IMR-90 (cell line): ENCODE measurements at regions not wholly inside any gene's neighbourhood (a gene's known extent, or its start where the extent isn't known, plus 50 kb on each side); places are given as distances from the start of the nearest gene placed in this dataset.

ENCODE experiments used
- ATAC-seq: fragments of 200-7000 bp; cut with Tn5 transposase; 2 replicates; pipeline ENCODE4 v1.9.1; 2020; ENCODE audit warnings: low read depth, mild to moderate bottlenecking, moderate library complexity
- BruUV-seq: library from RNA; stranded (reverse); fragments of 400-500 nt; replicated peaks from 2 replicates; lab custom pipeline; 2021; lab: Mats Ljungman, UMichigan
- CTCF ChIA-PET: fragments of 300-600 bp; formaldehyde crosslinking; extraction: SDS; loops from one replicate; lab custom pipeline; 2021; ENCODE audit warnings: antibody characterized with exemption; lab: Yijun Ruan, JAX
- POLR2A ChIA-PET: fragments of 300-600 bp; sonication (Branson Sonifier 250); formaldehyde crosslinking; loops from one replicate; lab custom pipeline; 2022; ENCODE audit warnings: antibody characterized with exemption; ENCODE audit not compliant: unreplicated experiment; lab: Charles Lee
- DNase-seq: peaks from one replicate; pipeline ENCODE4 v3.0.0; 2013
- H2AFZ ChIP-seq: replicated peaks from 2 replicates; pipeline ENCODE3; 2013; ENCODE audit warnings: low read length, mild to moderate bottlenecking; ENCODE audit not compliant: poor library complexity
- H2AK5ac ChIP-seq: 2 replicates; pipeline ENCODE4 v1.6.1; 2013; ENCODE audit warnings: low read depth, low read length, inconsistent platforms
- H2AK9ac ChIP-seq: replicated peaks from 2 replicates; pipeline ENCODE3; 2013; ENCODE audit warnings: mild to moderate bottlenecking, low read depth, low read length, moderate library complexity; ENCODE audit not compliant: poor library complexity
- H2BK120ac ChIP-seq: 2 replicates; pipeline ENCODE4 v1.6.1; 2013; ENCODE audit warnings: low read depth, low read length, inconsistent platforms
- H2BK15ac ChIP-seq: 3 replicates; pipeline ENCODE4 v1.6.1; 2013; ENCODE audit warnings: low read depth, low read length, inconsistent platforms
- H2BK20ac ChIP-seq: 2 replicates; pipeline ENCODE4 v1.6.1; 2013; ENCODE audit warnings: low read depth, mild to moderate bottlenecking, inconsistent platforms, low read length, moderate library complexity
- H2BK5ac ChIP-seq: 2 replicates; pipeline ENCODE4 v1.6.1; 2013; ENCODE audit warnings: mild to moderate bottlenecking, low read depth, low read length, inconsistent platforms; ENCODE audit not compliant: poor library complexity, severe bottlenecking
- H3K14ac ChIP-seq: replicated peaks from 2 replicates; pipeline ENCODE4 v1.6.1; 2013; ENCODE audit warnings: low read depth, low read length, inconsistent platforms
- H3K18ac ChIP-seq: 2 replicates; pipeline ENCODE4 v1.6.1; 2013; ENCODE audit warnings: low read depth, low read length, control low read depth
- H3K23ac ChIP-seq: 2 replicates; pipeline ENCODE4 v1.6.1; 2013; ENCODE audit warnings: low read depth, low read length, inconsistent platforms
- H3K27ac ChIP-seq: 2 replicates; pipeline ENCODE4 v1.5.1; 2013; ENCODE audit warnings: mild to moderate bottlenecking, control low read depth, low read length; ENCODE audit not compliant: insufficient read depth
- H3K27me3 ChIP-seq: 2 replicates; pipeline ENCODE4 v1.6.1; 2013; ENCODE audit warnings: low read length; ENCODE audit not compliant: control insufficient read depth, insufficient read depth
- H3K36me3 ChIP-seq: 2 replicates; pipeline ENCODE4 v1.6.1; 2013; ENCODE audit warnings: low read length, mixed read lengths; ENCODE audit not compliant: control insufficient read depth, insufficient read depth
- H3K4ac ChIP-seq: 2 replicates; pipeline ENCODE4 v1.6.1; 2013; ENCODE audit warnings: low read depth, low read length, inconsistent platforms
- H3K4me1 ChIP-seq: 2 replicates; pipeline ENCODE4 v1.6.1; 2013; ENCODE audit warnings: low read length, mixed read lengths; ENCODE audit not compliant: control insufficient read depth, insufficient read depth
- H3K4me2 ChIP-seq: 2 replicates; pipeline ENCODE4 v1.6.1; 2013; ENCODE audit warnings: low read depth, mild to moderate bottlenecking, control low read depth, low read length, moderate library complexity
- H3K4me3 ChIP-seq: 2 replicates; pipeline ENCODE4 v1.5.1; 2013; ENCODE audit warnings: low read depth, mild to moderate bottlenecking, control low read depth, low read length, moderate library complexity; ENCODE audit not compliant: insufficient read depth
- H3K56ac ChIP-seq: 2 replicates; pipeline ENCODE4 v1.6.1; 2013; ENCODE audit warnings: low read length, inconsistent platforms; ENCODE audit not compliant: insufficient read depth; ENCODE audit errors: extremely low read depth
- H3K79me1 ChIP-seq, 2 experiments: 2 replicates each; pipeline ENCODE4 v1.6.1; 2013; ENCODE audit warnings: low read length in 2 of 2, inconsistent platforms in 1 of 2, low read depth in 1 of 2
- H3K9ac ChIP-seq: 2 replicates; pipeline ENCODE4 v1.6.1; 2013; ENCODE audit warnings: low read depth, low read length, control low read depth
- H3K9me1 ChIP-seq: 2 replicates; pipeline ENCODE4 v1.6.1; 2013; ENCODE audit warnings: low read length, inconsistent platforms; ENCODE audit not compliant: insufficient read depth
- H3K9me3 ChIP-seq: 2 replicates; pipeline ENCODE4 v1.6.1; 2013; ENCODE audit warnings: low read length; ENCODE audit not compliant: control insufficient read depth, insufficient read depth
- H4K20me1 ChIP-seq: 2 replicates; pipeline ENCODE4 v1.6.1; 2013; ENCODE audit warnings: low read length, inconsistent platforms; ENCODE audit not compliant: insufficient read depth
- H4K5ac ChIP-seq: 2 replicates; pipeline ENCODE4 v1.6.1; 2013; ENCODE audit warnings: mild to moderate bottlenecking, low read depth, low read length, control low read depth
- H4K8ac ChIP-seq, 2 experiments: 2 replicates each; pipeline ENCODE4 v1.6.1; 2013; ENCODE audit warnings: low read depth in 2 of 2, low read length in 2 of 2, control low read depth in 1 of 2, inconsistent platforms in 1 of 2
- H4K91ac ChIP-seq: 2 replicates; pipeline ENCODE4 v1.6.1; 2013; ENCODE audit warnings: low read depth, low read length, inconsistent platforms; ENCODE audit not compliant: insufficient read depth
- CEBPB ChIP-seq: IDR thresholded peaks from 2 replicates; pipeline ENCODE4 v1.6.1; 2012; ENCODE audit warnings: low read depth, low read length, improper control_type of control experiment
- CHD1 ChIP-seq: IDR thresholded peaks from 2 replicates; pipeline ENCODE4 v1.6.1; 2012; ENCODE audit warnings: low read depth, low read length, improper control_type of control experiment
- FOS ChIP-seq: fragments of 150-350 bp; IDR thresholded peaks from 2 replicates; pipeline ENCODE4 v1.6.1; 2016; ENCODE audit warnings: low read depth, low read length
- MAZ ChIP-seq: IDR thresholded peaks from 2 replicates; pipeline ENCODE4 v1.6.1; 2012; ENCODE audit warnings: low read depth, mild to moderate bottlenecking, low read length, improper control_type of control experiment, moderate library complexity, borderline replicate concordance
- RCOR1 ChIP-seq: IDR thresholded peaks from 2 replicates; pipeline ENCODE4 v1.6.1; 2012; ENCODE audit warnings: mild to moderate bottlenecking, low read length, improper control_type of control experiment; ENCODE audit not compliant: insufficient replicate concordance
- USF2 ChIP-seq: fragments of 150-350 bp; IDR thresholded peaks from 2 replicates; pipeline ENCODE4 v1.6.1; 2017; ENCODE audit warnings: mild to moderate bottlenecking, antibody characterized with exemption, low read length, low read depth
- WGBS, 2 experiments: methylation state at CpG; one replicate each; pipeline versions ENCODE4 v1.1.5 to v1.1.7; 2013; ENCODE audit warnings: missing lambda C conversion rate in 2 of 2; ENCODE audit not compliant: insufficient read length in 1 of 2; ENCODE audit errors: extremely low coverage in 2 of 2; 5-methylcytosine and 5-hydroxymethylcytosine counted together
- dilution Hi-C: fragments of 300-500 bp; cut with HindIII; formaldehyde crosslinking; loops from one replicate; pipeline ENCODE4 v1.14.3; 2018; ENCODE audit warnings: low sequenced_read_pairs; ENCODE audit not compliant: unreplicated experiment
- in situ Hi-C: fragments of 300-500 bp; cut with MboI; formaldehyde crosslinking; loops from 3 replicates; pipeline ENCODE4 v1.14.3; 2019; ENCODE audit warnings: low sequenced_read_pairs, inconsistent platforms, mixed read lengths
- intact Hi-C: fragments of 100-400 bp; cut with micrococcal nuclease; formaldehyde crosslinking; loops from 2 replicates; pipeline ENCODE4 v1.10.0; 2022

GRCh38 chr12:107543416-107543815 lies 142.2 kb upstream of the PWP1 start:
- dilution Hi-C loops: no loop called here
- no peaks in the 10 kb centered on the region for H4K20me1 ChIP-seq
- H3K9me1 ChIP-seq: no peaks in the 10 kb centered on the region
- H4K91ac ChIP-seq: no peak overlapping the region
- no peaks in the 10 kb centered on the region for H3K79me1 ChIP-seq
- H3K56ac ChIP-seq: no peak overlapping the region
- POLR2A ChIA-PET: no interaction called here
- H2AK5ac ChIP-seq: no peak overlapping the region
- no peak overlapping the region for H2AK9ac ChIP-seq
- DNase-seq: no peak
- no peak overlapping the region for H3K4me2 ChIP-seq
- CTCF ChIA-PET: no interaction called here
- no peak overlapping the region for H2AFZ ChIP-seq
- H3K27ac ChIP-seq: no peak overlapping the region
- H3K18ac ChIP-seq: no peak overlapping the region
- H3K4me1 ChIP-seq: no peaks in the 10 kb centered on the region
- no peak overlapping the region for H3K9ac ChIP-seq
- H3K4ac ChIP-seq: no peak overlapping the region
- H2BK15ac ChIP-seq: no peak overlapping the region; the same call in 2 of the 3 replicates
- no peak for TF ChIP-seq CHD1
- TF ChIP-seq MAZ: no peak
- no peak for TF ChIP-seq FOS
- TF ChIP-seq USF2: no peak
- no peak for TF ChIP-seq RCOR1
- TF ChIP-seq CEBPB: no peak
- 100% methylated on average over 3 of the region's 5 CpGs; no CpG with 5 or more reads in 1 of the 2 experiments for WGBS, 2 experiments
- H3K9me3 ChIP-seq: no peaks in the 10 kb centered on the region
- H4K5ac ChIP-seq: no peak overlapping the region
- no peaks in the 10 kb centered on the region for H3K36me3 ChIP-seq
- no peak overlapping the region for H3K4me3 ChIP-seq
- no peak overlapping the region for H3K23ac ChIP-seq
- H3K27me3 ChIP-seq: no peaks in the 10 kb centered on the region
- intact Hi-C loops: no loop called here
- no peak overlapping the region for H2BK5ac ChIP-seq
- H4K8ac ChIP-seq: no peak overlapping the region
- no TSS peak for BruUV-seq
- H2BK20ac ChIP-seq: no peak overlapping the region
- no peak overlapping the region for H3K14ac ChIP-seq
- ATAC-seq: no peak
- H2BK120ac ChIP-seq: no peak overlapping the region
- in situ Hi-C loops: no loop called here
